Skeletal muscle cell (primary cell): ENCODE measurements at regions not wholly inside any gene's neighbourhood (a gene's known extent, or its start where the extent isn't known, plus 50 kb on each side); places are given as distances from the start of the nearest gene placed in this dataset.

ENCODE experiments used
- DNase-seq: peaks from one replicate; pipeline ENCODE4 v3.0.0-alpha.2; 2010; ENCODE audit warnings: low read depth
- H3K4me3 ChIP-seq: 2 replicates; pipeline ENCODE4 v1.5.1; 2011; ENCODE audit warnings: low read depth, mild to moderate bottlenecking, control low read depth, low read length, moderate library complexity

DNA sequence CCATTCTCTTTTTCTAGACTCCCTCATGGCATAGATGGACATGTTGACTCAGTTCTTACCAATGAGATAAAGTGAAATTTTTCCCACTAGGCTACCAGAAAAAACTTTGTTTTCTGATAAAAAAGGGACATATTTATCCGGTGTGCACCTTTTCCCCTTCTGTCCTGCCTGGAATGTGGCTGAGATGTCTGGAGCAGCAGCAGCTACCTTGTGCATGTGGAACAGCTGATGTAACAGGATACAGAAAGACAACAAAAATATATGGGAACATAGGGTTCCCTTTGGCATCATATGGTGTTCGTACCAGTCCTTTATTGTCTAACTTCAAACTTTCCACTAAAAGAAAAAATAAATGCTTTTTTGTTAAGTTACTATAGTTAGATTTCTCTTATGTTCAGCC, 460.2 kb upstream of the HS6ST1 start:
- H3K4me3 ChIP-seq = no peak overlapping the region
- no peak for DNase-seq

DNA sequence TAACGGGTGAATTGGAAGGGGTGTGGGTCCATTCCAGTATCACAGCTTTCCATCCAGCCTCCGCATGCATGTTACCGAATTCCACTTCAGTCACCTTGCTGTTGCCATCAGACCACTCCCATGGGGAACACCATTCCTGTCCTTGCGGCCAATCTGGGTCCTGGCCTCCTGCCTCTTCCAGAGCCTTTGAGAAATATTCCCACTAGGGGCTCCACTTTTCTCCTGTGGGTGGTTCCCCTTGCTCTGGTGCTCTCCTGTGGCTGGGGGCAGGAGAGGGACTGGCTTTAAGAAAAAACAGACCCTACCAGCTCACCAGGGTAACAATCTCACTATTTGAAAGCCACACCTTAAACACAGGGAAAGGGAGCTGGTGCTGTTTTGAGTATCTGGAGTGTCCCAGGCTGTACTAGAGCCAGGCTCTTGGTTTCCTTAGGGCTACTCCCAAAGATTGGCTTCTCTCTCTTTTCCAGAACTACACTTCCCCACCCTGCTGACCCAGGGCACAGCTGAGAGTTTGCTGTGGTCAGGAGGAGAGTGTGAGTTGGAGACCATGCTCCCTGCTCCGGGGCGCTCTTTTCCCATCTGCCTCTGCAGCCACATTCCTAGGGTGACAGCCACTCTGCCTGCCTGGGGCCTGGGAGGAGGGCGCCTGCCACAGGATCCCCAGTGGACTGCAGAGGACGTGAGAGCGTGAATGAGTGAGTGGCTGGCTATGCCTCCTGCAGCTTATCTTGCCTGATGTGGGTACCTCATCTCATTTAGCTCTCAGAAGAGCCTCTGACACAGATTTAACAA, 460.8 kb upstream of the HS6ST1 start:
- DNase-seq = no peak
- no peak overlapping the region for H3K4me3 ChIP-seq

DNA sequence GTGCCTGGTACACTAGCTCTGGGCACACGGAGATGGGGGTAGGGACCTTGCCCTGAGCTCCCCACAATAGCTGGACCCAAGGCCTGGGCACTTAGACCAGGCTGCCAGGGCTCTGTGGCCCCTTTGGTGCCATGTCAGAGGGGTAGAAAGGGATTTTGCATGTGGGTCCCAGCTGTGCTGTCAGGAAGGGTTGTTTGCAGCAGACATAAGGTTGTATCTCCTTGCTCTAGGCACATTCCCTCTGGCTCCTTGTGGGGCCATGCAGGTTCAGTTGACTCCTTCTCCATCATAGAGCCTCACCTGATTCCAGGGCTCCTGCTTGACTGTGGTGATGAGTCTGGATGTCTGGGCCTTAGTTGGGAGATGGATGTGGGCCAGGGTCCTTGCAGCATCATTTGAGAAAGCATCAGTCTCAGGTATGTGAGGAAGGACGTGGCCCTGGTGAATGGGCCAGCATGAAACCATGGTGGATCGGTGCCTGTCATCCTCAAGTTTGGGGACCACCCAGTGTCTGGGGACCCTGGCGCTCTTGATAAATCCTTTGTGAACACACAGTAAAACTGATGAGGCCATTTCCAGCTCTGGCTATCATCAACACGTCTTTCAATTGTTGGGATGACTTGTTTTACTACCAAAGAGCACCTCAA, 461.9 kb upstream of the HS6ST1 start:
- no peak overlapping the region for H3K4me3 ChIP-seq
- no peak for DNase-seq

DNA sequence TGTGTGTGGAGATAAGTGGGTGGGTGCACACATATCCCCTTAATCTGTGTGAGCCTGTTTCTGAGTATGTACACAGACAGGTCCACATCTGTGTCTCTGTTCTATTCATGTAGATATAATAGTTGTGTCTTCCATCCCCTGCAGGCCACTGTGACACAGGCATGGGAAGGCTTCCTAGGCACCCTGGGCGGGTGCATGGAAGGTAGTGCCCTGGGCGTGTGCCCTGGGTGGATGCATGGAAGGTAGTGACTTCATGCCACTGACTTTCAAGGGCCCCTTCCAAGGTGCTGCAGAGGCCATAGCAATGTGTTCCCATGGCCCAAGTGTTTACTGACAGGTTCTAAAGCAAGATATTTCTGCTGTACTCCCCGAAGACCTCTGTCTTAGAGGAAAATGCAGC, 462.5 kb upstream of the HS6ST1 start:
- DNase-seq = no peak
- no peak overlapping the region for H3K4me3 ChIP-seq

DNA sequence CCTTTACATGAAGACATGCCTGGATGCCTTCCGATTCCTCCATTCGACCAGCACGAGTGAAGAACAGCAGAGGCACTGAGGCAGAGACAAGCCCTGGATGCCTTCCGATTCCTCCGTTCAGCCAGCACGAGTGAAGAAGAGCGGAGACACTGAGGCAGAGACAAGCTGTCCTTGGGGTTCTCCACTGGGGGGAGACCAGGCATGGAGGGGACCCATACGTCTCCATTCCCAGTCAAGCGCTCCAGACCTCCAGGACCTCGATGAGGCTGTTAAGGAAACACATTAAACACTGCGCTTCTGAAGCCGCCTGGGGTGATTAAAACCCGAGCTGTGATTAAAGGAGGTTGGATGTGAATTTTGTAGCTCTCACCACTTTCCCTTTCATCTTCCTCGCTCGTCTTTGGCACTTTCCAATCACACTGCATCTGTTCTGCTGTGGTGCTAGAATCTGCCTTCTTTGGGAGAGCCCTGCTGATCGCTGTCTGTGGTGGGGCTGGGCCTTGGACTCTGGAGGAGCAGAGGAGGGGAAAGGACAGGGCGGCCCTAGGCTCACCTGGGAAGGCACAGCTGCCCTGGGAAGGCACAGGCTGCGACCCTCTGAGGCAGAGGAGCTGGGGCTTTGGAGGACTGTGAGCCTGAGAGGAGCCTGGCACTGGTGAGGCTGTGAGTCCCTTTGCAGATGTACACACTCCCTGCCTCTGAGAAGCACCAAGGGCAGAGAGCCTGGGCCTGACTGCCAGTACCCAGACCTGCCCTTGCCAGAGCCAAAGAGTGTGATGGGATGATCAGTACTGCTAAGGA, 463.1 kb upstream of the HS6ST1 start:
- H3K4me3 ChIP-seq = no peak overlapping the region
- no peak for DNase-seq

DNA sequence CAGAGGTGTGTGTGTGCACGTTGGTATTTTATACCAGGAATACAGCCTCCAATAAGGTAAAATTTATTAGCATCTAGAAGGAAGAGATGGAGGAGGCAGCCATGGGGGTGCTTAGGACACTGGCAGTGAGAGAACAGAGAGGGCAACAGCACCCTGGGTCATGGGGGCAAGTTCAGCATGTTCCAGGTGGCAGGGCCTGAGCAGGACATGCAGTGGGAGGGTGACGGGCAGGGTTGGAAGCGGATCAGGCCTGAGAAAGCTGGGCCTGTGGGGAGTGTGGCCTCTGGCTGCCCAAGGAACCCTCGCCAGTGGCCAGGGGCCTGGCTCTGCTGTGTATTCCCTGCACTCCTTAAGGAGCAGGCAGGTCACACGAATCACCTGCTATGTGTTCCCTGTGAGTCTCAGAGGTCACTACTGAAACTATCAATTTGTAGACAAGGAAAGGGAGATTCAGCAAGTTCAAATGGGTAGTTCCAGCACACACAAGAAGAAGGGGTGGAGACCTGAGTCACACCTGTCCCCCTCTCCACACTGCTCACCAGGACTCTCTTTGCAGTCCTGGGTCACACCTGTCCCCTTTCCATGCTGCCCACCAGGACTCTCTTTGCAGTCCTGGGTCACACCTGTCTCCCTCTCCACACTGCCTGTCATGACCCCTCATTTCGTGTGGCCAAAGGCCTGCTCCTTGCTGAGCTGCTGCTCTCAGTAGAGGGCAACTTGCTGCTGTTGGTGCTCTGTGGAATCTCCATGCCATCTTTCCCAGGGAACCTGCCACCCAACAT, 463.9 kb upstream of the HS6ST1 start:
- no peak for DNase-seq
- H3K4me3 ChIP-seq = no peak overlapping the region

DNA sequence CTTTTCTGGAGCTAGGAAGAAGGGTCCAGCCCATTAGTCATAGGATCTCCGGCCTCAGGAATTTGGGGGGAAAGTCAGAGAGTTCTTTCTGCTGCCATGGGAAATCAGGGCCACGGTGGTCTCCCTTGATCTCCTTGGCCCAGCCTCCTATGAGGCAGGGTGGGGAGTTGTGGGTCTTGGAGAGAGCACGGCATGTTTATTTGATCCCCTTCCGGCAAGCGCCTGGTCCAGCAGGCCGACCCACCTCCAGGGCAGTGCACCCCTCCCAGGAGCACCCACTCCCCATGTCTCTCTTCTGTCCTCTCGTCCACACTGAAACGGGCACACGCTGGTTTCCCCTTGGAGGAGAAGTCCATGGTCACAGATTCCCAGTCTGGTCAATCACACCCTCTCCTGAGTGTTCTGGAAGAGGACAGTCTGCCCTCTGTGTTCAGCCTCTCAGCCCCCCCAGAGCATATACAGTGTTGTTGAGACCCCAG, 464.6 kb upstream of the HS6ST1 start:
- DNase-seq = no peak
- no peak overlapping the region for H3K4me3 ChIP-seq

DNA sequence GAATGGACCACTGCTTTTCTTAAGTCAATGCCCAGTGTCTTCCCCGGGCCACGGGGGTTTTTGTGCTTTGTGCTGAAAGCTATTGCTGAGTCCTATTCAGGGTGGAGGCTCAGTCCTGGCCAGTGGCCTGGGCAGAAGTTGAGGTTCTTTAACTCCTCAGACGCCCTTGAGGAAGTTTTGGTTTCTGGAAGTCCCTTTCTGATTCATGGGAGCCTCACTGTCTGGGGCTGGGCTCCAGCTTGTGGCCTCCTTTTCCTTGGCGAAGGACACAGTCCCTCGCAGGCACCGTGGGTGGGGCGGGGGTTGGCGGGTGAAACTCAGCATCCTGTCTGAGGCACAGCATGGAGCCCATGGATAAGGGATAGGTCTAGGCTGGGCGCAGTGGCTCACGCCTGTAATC, 465.2 kb upstream of the HS6ST1 start:
- H3K4me3 ChIP-seq = no peak overlapping the region
- DNase-seq = no peak

DNA sequence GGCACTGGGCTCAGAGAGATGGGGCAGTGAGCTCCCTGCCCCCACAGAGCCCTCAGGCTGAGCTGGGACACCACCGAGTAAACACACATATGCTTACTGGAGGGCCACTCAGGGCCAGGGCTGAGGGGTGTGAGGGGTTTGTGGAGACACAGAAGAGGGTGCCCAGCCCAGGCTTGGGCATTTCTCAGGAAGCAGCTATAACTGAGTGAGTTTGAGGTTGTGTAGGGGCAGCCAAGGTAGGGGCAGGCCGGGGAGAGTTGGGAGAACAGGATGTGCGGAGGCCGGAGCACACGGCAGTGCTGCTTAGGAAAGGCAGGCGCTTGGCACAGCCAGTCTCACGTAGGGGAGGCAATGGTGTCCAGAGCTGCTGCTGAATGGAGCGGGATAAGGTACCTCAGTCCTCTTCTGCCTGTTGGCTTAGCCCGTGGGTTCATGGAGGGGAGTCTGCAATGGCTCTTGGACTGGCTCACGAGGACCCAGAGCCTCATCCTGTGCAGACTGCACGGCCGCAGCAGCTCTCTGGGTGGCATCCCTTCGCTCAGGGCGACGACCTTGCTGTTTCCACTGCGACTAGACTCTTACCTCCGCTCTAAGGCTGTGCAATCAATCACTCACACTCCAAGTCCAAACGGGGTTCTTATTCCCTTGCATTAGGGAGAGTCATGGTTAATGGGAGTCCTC, 466.1 kb upstream of the HS6ST1 start:
- no peak overlapping the region for H3K4me3 ChIP-seq
- no peak for DNase-seq

DNA sequence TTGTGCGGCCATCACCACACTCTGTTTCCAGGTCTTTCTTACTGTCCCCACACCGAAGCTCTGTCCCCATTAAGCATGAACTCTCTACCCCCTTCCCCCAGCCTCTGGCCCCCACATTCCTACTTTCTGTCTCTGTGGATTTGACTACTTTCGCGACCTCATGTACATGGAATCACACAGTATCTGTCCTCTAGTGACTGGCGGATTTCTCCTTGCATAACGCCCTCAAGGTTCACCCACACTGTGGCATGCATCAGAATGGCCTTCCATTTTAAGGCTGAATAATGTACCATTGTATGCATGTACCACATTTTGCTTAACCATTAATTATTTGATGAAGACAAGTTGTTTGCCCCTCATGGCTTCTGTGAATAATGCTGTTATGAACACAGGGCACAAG, 467.6 kb upstream of the HS6ST1 start:
- H3K4me3 ChIP-seq = no peak overlapping the region
- no peak for DNase-seq

DNA sequence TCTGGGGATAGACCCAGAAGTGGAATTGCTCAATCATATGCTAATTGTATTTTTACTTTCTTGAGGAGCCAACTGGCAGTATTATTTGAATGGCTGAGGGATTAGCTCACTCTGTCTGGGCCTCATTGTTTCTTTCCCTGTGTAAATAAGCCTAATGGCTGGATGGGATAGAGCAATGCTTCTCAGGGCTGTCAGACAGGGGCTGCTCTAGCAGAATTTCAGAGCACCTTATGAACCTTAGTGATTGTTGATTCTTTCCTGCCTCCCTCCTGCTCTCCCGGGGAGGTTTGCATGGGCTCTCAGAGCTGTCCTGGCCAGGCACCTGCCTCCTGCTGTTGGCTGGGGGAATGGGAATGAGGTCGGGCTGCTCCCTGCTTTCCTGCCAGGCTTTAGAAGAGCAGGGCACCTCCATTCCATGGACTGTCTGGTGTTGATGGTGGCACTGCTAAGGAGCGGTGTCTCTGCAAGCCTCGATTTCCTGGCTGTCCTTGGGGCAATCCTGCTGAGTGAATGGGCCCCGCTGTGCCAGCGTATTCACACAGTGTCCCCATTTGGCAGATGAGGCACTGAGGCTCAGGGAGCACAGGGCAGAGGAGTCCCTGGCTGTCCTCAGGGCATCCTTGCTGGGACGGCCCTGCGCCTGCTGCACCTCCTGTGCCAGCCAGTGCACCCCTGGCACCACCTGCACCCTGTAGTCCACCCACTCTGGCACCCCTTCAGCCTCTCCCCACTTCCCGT, 468.2 kb upstream of the HS6ST1 start:
- DNase-seq = no peak

DNA sequence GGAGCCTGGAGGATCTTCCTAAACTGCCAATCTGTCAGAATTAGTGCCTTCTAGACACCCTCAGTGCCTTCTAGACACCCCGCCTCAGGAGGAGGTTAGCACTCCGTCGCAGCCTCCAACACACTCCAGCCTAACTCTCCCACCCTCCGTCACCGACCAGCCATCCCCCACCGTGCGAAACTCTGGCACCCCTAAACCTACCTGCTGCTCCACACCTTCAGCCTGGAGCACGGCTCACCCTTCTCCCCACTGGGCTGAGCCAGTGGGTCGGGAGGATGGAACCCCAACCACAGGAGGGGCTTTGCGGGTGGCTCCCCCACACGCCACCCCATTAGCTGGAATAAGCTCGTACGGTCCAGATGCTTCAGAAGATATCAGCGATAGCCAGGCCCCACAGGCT, 468.9 kb upstream of the HS6ST1 start:
- no peak for DNase-seq
- no peak overlapping the region for H3K4me3 ChIP-seq

More for the DNA sequence above, 468.2 kb upstream of the HS6ST1 start:
- no peak overlapping the region for H3K4me3 ChIP-seq

DNA sequence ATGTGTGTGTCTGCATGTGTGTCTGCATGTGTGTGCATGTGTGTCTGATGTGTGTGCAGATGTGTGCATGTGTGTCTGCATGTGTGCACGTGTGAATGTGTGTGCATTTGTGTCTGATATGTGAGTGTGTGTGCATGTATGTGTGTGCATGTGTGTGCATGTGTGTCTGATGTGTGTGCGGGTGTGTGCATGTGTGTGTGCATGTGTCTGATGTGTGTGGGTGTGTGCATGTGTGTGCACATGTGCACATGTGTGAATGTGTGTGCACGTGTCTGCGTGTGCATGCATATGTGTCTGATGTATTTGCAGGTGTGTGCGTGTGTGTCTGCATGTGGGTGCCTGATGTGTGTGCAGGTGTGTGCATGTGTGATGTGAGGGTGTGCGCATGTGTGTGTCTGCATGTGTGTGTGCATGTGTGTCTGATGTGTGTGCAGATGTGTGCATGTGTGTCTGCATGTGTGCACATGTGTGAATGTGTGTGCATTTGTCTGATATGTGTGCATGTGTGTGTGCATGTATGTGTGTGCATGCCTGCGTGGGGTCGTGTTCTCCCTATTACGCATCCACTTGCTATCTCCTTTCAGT, 470.1 kb upstream of the HS6ST1 start:
- DNase-seq = no peak

DNA sequence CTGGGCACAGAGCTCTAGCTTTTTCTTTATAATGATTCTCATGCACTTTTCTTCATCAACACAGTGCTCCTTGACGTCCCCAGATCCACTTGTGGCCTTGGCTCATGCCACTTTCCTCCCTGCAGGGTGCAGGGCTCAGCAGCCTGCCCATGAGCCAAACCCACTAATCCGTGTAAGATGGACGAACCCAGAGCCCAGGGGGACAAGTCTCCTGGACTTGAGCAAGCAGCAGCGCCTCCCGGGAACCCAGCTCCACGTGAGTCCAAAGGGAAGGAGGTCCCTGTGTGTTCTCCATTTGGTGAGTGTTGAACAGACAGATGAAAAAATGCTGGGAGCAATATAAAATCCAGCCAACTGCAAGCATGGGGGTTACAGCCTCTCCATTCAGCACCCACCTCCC, 470.6 kb upstream of the HS6ST1 start:
- DNase-seq = no peak
- no peak overlapping the region for H3K4me3 ChIP-seq

More for the DNA sequence above, 470.1 kb upstream of the HS6ST1 start:
- H3K4me3 ChIP-seq = no peak overlapping the region

DNA sequence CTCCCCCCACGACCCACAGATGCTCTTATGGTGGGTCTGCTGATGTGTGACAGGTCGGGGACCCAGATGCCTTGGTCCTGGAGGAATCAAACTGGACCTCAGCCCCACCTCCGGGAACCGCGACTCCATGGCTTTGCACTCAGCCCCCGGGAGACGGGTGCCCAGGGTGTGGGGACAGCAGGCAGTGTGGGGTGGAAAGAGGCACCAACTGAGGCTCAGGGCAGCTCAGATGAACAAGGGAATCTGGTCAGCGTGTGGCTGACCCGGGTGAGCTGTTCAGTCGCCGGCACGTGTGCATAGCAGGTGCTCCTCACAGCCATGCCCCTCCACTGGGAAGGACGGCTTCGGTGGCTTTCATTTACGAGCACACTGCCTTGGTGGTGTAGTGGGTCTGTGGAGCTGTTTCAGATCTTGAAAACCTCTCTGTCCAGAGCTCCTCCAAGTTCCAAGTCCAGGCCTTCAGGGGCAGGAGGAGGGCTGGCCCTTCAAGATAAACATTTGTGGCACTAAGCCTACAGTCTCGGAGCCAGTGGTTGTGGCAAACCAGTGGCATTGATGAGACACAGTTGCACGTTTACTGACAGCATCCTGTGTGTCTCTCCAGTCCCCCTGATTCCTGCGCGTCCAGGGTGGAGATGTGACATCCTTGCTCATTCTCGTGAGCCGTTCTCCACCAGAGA, 471.2 kb upstream of the HS6ST1 start:
- DNase-seq = no peak

DNA sequence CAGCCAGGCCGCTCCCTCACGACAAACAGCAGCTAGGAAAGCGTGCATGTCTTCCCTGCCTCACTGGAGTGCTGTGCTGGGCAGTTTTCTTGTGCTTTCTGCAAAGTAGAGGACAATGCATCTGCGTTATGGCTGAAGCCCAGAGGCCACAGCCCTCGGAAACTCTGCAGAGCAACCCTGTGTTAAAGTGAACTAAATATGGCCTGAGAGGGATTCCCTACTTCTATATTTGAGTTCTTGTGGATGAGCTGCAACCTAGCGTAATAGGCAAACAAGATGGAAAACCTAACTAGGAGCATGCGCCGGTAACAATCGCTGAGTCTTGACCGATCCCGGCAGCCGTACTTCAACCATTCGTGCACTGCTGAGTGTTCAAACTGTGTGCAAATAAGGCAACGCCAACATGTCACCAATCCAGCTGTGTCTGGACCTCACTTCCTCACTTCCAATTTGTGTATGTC, 471.9 kb upstream of the HS6ST1 start:
- no peak for DNase-seq
- no peak overlapping the region for H3K4me3 ChIP-seq

More for the DNA sequence above, 471.2 kb upstream of the HS6ST1 start:
- no peak overlapping the region for H3K4me3 ChIP-seq
